ENCODE measurements at regions not wholly inside any gene's neighbourhood (a gene's known extent, or its start where the extent isn't known, plus 50 kb on each side); places are given as distances from the start of the nearest gene placed in this dataset.

- TF ChIP-seq GABPA (IDR thresholded peaks at IDR 0.05; ENCODE audit: low read depth) = no peak
- TF ChIP-seq REST (IDR thresholded peaks at IDR 0.05; ENCODE audit: low read depth, low read length) = no peak
- no peak for TF ChIP-seq TCF12 (IDR thresholded peaks at IDR 0.05)
- no peak for TF ChIP-seq FOXJ3 (CRISPR knock-in tag; IDR thresholded peaks at IDR 0.05)
- no peak for TF ChIP-seq TEAD4 (IDR thresholded peaks at IDR 0.05; ENCODE audit: borderline replicate concordance, insufficient read depth)
- no peak for TF ChIP-seq SMC3 (IDR thresholded peaks at IDR 0.05; ENCODE audit: low read depth, low read length)
- TF ChIP-seq ELF1 (IDR thresholded peaks at IDR 0.05) = no peak
- TF ChIP-seq RXRA (IDR thresholded peaks at IDR 0.05; ENCODE audit: borderline replicate concordance, low read depth) = no peak
- TF ChIP-seq MEF2A (IDR thresholded peaks at IDR 0.05; ENCODE audit: borderline replicate concordance, low read depth) = no peak
- TF ChIP-seq RCOR1 (IDR thresholded peaks at IDR 0.05; ENCODE audit: low read length) = no peak
- no peak for TF ChIP-seq RFX5 (IDR thresholded peaks at IDR 0.05; ENCODE audit: low read length)
- no peak for TF ChIP-seq NFIC (IDR thresholded peaks at IDR 0.05; ENCODE audit: borderline replicate concordance)
- no peak for TF ChIP-seq USF1 (IDR thresholded peaks at IDR 0.05; ENCODE audit: borderline replicate concordance, low read depth)
- TF ChIP-seq MXI1 (IDR thresholded peaks at IDR 0.05; ENCODE audit: low read depth, low read length) = no peak
- no peak for TF ChIP-seq MAX (IDR thresholded peaks at IDR 0.05; ENCODE audit: low read depth)
- TF ChIP-seq SIN3A (IDR thresholded peaks at IDR 0.05; ENCODE audit: borderline replicate concordance, low read depth, low read length) = no peak
- Histone ChIP-seq H3K9me2 (no peaks in the 10 kb centered on the region), H3K4me3 (ENCODE audit: low read depth in 2 of 2, low read length in 1 of 2) (no peak overlapping the region), H2AFZ (ENCODE audit: low read depth) (no peak overlapping the region), H3K79me2 (ENCODE audit: insufficient read depth) (no peaks in the 10 kb centered on the region), H3K9me3 (no peaks in the 10 kb centered on the region), H3K27me3 (ENCODE audit: insufficient read depth) (no peaks in the 10 kb centered on the region), H3K9ac (no peak overlapping the region), H3K4me1 (ENCODE audit: control insufficient read depth in 1 of 2, insufficient read depth in 2 of 2, low read depth in 1 of 2, low read length in 1 of 2) (no peaks in the 10 kb centered on the region), H3K36me3 (replicated peaks in 1 of 2; ENCODE audit: control insufficient read depth in 1 of 2, insufficient read depth in 2 of 2, low read length in 1 of 2) (no peaks in the 10 kb centered on the region), H4K20me1 (ENCODE audit: insufficient read depth) (no peaks in the 10 kb centered on the region), H3K27ac (ENCODE audit: low read depth in 2 of 2, low read length in 1 of 2) (no peak overlapping the region), H3K4me2 (no peak overlapping the region), H3F3A (replicated peaks; ENCODE audit: insufficient read depth) (no peaks in the 10 kb centered on the region)
- DNase-seq = no peak
- POLR2A ChIA-PET = no interaction called here
- CTCF ChIA-PET = no interaction called here
Measured at GRCh38 chr3:168398371-168399025, 302.8 kb upstream of the GOLIM4 start.

All from SK-N-SH (cell line).